ENCODE measurements at regions not wholly inside any gene's neighbourhood (a gene's known extent, or its start where the extent isn't known, plus 50 kb on each side); places are given as distances from the start of the nearest gene placed in this dataset.

DNA sequence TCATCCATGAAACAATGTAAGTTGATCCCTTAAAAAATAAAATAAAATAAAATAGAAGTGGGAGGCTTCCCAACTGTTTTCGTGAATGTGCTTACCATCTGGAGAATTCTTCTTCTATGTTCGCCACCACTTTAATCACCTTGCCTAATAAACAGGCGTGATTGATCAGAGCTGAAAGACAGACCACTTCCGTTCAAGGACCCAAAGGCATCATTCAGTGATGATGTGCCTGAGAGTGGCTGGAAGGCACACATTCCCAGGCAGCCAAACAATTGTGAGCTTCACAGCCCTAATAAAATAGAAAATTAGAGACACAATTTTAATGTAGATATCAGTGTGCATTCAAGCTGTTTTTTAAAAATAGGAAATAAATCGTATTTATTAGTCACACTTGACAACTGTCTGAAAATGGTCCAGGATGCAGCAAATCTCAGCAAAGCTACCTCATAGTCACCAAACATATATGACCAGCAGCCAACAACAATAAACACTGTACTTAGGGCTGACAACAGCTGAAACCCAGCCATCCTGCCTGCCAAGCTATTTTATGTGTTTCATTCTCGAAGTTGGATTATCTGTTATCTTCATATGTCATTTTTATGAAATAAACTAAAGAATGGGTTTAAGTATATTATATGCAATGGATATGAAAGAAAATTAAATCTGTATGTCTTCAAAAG is 163.2 kb upstream of the FAM9B start:
- no peak for DNase-seq

DNA sequence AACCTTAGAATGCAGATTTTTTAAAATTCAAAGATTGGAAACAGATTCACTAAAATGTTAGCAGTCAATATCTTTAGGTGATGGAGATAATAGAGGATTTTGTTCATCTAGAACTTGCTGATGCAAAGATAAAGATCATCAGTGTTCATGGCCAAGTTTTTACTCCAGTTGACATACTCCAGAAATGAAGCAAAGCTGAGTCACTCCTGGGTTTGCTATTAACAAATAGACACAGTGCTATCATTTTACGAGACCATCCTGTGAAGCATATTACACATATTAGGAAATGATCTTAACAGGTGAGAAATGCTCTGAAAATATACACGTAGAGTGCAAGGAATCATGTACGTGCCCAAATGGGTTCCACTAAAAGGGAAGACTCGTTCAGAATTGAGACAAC is 170.6 kb upstream of the FAM9B start:
- DNase-seq: no peak

DNA sequence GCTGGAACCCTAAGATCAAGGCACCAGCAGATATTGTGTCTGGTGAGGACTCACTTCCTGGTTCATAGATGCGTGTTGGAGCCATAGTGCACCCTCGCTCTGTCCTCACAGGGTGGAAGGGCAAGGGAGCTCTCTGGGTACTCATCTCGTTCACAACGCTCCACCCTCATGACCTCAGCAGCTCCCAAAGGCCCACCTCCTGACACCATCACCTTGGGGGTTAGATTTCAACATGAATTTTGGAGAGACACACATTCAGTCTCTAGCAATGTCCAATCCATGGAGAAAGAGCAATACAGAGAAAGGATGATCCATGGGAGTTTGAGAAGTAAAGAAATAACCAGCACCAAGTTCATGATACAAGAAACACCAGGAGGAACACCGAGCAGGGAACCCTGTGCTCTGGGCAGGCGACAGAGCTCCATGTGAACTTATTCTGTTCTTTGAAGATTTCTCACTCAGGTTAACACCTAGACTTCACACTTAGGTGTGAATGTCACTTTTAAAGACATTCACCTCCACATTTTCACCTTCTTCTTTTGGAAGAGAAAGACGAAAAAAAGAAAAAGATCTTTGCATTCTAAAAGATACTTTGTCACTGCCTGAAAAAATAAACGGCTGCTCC is 171.8 kb upstream of the FAM9B start:
- no peak for DNase-seq

DNA sequence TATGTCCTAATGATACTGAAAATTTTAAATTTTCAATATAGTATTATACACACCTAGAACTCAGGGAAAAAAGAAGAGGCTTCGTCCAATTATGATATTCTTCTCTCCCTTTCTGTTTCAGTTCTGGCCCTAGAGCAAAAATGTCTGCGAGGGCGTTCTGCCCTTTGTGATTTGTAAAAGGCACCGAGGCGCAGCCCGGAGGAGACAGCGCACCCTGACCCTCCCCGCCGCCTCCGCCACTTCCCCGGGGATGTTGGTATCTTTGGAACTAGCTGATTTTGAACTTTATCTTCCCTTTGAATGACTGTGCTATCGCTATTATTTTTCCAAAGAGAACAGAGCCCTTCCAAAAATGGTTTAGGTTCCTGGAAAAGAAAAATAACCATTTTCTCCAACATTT is 173.2 kb upstream of the FAM9B start:
- no peak for DNase-seq

DNA sequence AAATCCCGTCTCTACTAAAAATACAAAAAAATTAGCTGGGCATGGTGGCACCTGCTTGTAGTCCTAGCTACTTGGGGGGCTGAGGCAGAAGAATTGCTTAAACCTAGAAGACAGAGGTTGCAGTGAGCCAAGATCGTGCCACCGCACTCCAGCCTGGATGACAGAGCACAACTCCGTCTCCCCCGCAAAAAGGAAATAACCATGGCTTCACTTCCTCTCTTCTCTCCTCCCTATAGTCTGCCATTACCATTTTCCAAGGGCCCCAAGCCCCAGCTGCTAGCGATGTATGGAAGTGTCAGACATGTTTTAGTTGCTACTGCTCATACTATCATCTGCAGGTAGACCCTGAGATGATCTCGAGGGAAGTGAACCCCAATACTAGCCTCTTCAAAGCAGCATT is 177.3 kb upstream of the FAM9B start:
- DNase-seq: no peak

DNA sequence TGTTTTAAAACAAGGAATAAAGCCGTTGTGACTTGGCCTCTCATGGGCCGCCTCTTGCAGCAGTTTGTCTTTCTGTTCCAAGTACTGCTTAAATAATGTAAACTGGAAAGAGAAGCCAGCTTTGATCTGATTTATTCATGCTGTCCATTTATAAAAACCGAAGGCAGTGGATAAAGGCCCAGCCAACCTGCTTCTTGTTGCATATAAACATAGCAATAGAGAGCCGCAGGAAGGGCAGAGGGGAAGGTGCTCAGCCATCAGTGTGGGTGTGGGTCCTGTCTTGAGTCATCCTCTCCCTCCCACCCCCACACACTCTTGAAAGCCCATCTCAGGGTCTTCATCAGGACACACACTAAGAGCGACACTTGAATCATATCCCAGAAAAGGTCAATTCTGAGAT is 187.9 kb upstream of the FAM9B start:
- DNase-seq: no peak

DNA sequence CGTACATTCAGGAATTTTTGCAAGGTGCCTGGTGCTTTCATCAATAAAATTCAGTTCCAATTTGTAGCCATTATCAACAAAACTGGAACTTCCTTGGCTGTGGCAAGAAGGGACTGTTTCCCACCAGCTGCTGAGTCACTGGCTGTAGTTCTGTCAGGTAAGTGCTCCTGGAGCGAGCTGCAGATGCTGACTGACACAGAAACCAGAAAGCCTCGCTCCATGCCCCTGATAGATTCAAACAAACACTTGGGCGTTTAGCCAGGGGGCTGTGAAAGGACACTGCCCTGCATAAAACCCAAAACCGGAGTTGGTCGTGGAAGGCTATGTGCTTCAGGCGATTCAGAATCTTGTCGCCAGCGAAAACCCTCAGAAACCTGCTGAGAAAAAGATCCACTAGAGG is 188.4 kb upstream of the FAM9B start:
- no peak for DNase-seq

DNA sequence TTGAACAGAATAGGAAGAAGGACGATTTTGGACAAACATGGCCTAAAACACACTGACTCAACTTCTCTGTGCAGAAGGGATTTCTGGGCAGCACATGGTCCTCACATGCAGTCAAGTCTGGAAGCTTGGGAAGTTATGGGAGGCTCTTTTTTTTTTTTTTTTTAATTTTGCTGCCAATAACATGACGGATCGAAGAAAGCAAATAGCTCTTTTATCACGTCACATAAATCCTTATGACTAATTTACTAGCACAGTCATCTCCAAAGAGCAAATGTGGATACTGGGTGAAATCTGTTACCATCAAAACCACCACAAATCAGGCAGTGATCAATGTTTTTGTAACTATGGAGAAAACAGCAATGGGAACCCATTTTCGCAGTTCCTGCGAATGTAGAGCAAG is 193.3 kb upstream of the FAM9B start:
- DNase-seq: no peak

DNA sequence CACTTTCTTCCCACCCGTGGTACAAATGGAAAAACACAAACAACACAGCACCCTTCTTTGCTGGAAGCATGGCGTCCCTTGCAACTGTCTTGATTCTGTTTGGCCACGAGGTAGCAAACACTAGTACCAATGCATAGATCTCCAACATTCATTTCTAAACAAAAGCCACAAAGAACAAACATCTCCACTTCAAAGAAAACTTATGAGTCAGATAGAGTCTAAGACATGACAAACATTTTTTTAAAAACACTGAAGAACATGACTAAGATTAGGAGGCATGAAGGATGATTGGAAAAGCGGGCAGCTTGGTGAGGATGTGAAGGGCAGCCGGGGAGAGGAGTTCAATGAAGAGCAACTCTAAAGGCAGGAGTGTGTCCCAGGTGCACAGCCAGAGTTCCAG is 197.6 kb upstream of the FAM9B start:
- no peak for DNase-seq

DNA sequence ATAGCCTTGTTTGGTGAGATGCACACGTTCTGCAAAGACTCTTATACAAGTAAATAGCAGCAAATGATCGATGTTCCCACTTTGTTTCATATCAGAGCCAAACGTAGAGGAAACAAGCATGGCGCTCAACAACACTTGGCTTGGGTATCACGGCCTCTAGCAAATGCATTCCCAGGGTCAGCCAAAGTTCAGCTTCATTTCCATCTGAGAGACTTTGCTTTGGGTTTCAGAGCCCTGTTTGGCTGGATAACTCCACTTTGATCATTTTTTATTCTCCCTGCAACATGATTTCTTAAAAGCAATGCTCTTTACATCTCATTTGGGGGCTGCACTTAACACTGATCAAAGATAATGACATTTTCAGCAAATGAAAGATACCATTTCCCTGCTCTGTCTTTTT is 199.2 kb upstream of the FAM9B start:
- DNase-seq: no peak

DNA sequence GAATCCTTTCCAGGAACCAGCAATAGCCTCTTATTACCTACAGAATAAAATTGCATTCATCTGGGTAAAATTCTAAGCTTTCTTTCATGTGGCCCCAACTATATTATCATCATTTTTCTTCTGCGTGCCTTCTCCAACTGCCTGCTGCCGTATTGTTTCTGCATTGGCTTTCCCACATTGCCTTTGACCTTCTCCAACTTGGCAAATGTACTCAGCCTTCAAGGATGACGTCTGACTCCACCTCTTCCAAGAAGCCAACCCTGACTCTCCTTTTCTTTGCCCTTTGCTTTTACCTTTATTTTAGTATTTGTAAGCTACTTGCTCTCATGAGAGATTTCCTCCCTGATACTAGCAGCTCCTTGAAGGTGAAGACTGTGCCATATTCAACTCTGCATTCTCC is 200.4 kb upstream of the FAM9B start:
- DNase-seq: no peak

DNA sequence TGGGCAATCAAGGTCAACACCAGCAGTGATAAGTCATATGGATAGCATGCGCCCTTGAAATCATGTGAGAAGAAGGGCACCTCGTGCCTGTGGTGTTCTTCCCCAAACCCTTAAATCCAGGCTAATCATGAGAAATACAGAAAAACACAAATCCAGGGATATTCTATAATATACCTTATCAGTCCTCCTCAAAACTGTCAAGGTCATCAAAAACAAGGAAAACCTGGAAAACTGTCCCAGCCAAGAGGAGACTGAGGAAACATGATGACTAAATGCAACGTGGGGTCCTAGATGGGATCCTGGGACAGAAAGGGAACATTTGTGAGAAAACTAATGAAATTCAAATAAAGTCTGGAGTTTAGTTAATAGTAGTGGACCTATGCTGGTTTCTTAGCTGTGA is 201.8 kb upstream of the FAM9B start:
- no peak for DNase-seq

DNA sequence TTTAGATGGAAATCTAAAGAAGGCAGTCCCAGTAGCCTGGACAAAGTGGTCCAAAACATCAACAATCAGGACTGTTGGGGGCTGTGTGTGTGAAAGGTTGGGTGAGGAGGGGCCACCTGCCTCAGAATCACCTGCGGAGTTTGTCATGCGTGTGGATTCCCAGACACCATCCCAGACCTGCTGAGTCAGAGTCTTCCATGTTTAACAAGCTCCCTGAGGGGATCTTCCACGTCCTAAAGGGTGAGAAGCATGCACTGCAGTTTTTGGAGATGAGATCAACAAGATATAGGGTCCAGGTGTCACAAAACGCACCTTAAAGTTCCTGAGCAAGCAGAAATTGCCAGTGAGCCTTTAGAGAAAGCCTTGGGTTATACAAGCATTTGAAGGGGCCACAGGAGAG is 207.0 kb upstream of the FAM9B start:
- no peak for DNase-seq

DNA sequence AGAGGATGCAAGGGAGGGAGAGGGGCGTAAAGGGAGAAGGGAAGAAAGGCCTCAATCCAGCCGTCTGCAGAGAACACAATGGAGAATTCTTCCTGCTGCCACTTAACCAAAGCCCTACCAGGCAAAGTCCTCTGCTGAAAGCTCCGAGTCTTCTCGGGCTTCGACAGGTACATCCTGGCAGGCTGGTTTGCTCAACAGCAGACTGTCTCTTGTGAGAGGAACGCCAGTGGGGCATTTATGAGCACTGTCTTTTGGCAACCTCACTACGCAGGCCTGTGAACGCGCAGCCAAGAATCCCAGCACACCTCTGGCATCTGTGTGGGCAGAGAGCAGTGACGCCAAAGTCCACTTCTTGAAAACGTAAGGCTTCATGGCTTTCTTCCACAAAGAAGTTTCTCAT is 207.5 kb upstream of the FAM9B start:
- DNase-seq: no peak

DNA sequence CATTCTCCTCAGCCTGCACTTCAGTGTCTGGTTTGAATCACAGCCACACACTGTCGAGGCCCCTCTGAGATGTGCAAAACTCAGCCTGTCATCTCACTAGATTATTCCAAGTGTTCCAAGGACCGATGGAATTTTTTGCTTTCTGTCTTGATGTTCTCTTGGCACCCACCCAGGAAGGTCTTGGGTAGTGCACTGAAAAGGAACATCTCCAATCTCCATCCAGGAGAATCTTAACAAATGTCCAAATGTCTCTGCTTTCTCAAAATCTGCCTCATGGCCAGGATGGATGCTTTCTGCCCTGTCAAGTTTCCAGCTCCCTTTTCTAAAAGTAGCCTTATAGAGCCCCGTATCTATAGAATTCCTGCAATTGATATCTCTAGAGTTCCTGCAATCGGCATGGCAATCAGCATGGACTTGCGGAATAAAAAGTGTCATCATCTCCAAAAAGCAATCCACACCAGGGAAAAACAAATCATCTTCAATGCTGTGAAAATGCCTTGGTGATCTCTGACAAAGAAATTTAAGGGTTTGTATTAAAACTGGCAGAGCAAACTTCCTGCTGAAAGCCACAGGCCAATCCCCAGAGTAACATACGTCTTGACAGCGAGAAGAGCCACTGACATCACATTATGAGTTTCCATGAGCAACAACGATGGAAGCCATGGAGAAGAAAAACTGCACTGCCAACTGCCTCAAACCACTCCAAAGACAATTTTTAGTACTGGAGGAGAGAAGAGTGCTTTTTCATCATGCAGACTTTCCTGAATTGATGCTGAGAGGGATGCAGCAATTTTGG is 215.3 kb upstream of the FAM9B start:
- no peak for DNase-seq

DNA sequence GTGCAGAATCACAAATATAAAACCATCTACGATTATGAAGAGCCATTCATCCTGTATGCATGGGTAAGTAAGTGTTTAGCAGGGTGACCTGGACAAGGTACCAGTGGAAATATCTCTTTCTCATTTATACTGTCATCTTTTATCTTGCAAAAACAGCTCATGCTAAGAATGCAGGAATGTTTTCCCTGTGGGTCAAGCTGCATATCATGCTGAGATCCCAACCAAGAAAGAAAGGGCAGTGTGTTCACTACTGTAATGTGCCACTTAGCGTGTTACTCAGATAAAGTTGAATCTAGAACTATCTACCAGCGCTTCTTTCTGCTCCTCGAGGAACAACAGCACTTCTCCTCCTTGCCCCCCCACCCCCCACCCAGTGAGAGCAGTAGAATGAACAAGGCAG is 212.7 kb upstream of the TBL1X start:
- no peak for DNase-seq

DNA sequence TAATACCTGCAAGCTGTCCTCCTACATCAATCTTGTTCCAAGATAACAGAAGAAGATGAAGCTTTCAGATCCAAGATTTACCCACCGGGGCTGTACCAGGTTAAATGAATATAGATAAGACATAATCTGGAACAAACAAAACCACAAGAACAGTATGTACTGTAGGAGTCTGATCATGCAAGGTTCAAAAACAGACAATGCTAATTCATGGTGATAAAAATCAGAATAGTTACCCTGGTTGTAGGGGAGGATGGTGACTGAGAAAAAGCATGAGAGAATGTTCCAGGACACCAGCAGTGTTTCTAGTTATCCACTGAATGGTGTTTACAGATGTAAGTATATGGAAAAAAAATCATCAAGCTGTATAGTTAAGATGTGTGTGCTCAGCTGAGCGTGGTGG is 211.6 kb upstream of the TBL1X start:
- DNase-seq: no peak

DNA sequence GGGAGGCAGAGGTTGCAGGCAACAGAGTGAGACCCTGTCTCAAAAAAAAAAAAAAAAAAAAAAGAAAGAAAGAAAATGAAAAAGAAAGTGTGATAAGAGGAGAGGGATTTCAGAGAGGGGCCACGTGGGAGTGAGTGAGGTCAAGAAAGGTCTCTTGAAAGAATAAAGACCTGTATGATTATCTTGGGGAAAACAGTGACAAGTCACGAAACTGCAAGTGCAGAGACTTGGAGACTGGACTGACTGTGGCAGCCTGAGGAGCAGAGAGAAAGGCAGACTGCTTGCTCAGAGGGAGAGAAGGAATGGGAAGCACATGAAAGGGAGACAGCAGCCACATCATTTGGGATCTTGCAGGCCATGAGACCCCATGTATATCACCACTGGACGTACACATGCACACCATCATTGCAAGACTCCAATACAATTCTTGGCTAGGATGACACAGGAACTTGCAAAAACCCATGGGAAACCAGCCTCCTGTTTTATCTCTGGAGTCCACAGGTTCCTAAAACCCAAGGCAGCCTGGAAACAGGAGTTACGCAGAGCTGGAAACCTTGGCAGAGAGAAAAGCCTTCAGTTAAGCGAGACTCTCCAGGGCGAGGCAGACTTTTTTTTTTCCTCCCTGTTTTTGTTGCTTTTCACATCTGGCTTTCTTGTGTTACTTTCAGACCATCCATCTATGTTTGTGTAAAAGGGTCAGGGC is 207.0 kb upstream of the TBL1X start:
- no peak for DNase-seq

DNA sequence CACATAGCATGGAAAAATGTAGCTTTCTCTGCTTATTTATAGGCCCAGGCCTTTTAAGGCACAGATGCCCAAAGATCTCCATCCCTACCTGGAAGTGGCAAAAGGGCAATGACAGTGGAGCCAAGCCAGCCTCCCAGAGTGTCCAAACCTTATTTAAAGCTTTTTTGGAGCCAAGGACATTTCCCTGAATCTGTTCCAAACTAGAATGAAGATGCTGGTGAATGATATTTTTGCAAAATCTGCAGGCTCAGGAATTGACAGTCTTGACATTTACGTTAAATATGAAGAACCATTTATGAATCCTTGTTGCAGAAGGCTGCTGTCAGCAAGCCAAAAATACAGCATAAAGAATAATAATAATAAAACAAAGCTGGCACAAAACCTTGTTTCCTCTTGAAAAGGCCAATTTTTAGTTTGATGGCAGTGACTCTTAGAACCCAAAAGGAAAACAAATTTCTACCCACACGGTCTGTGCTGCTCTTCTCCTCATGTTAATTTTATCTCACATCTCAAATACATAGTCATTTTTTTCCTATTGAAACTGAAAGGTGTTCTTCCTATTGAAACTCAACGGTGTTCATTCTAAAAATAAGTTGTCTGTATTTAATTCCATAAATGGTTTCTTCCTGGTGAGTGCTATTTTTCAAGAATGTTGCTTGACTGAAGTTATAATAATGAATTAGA is 206.3 kb upstream of the TBL1X start:
- no peak for DNase-seq

DNA sequence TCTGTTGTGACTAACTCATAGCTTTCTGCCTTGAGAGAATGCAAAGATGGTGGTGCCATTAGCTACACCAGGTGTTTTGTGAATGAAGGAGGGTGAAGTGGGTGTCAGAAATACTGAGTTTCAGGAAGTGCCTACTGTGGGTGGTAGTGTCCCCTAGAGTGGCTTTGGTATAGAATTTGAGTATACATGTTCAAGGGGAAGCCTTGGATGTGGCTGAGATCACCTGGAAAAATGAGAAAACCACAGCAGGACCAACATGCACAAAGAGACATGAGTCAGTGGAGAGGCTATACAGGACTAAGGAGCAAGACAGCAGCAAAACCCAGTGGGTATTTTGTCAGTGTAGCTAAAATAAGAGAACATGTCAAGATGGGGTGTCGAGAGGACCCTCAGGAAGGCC is 204.3 kb upstream of the TBL1X start:
- no peak for DNase-seq

DNA sequence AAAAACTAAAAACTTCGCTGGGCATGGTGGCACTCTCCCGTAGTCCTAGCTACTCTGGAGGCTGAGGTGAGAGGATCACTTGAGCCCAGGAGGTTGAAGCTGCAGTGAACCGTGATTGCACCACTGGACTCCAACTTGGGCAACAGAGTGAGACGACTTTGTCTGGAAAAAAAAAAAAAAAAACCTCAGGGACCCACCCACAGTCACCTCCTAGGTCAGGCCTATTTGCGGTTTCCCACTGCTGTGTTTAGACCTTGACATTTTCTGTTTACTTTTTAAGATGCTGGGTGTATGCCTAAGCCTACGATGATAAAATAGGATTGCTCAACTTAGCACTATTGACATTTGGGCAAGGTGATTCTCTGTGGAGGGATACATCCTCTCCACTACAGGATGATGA is 197.4 kb upstream of the TBL1X start:
- DNase-seq: no peak

DNA sequence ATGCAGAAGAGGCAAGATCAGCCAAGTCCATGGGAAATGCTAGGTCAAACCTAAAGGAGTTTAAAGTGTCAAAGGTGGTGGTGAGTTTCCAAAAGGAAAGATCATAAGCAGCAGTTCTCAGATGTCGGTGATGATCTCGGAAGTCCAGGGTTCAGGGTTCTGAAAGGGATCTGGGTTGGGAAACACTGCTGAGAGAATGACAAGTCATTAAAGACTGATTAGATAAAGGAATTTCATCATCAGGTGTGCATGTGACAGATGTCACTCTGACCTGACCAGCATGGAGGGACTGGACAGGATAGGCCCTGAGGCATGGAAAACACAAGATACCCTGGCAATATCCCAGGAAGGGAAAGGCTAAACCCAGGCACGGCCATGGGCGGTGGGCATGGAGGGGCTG is 195.7 kb upstream of the TBL1X start:
- DNase-seq: no peak

Data from NCI-H82 (cell line).